Panc1 (cell line): ENCODE measurements at regions not wholly inside any gene's neighbourhood (a gene's known extent, or its start where the extent isn't known, plus 50 kb on each side); places are given as distances from the start of the nearest gene placed in this dataset.

Source experiments
- POLR2AphosphoS5 ChIP-seq: IDR thresholded peaks from 2 replicates; pipeline ENCODE4 v1.6.1; 2012; ENCODE audit warnings: mild to moderate bottlenecking, low read depth, low read length, moderate library complexity
- SIN3A ChIP-seq: IDR thresholded peaks from 2 replicates; pipeline ENCODE4 v1.6.1; 2012; ENCODE audit warnings: low read depth, mild to moderate bottlenecking, low read length, moderate library complexity, borderline replicate concordance; ENCODE audit not compliant: insufficient read depth
- TCF7L2 ChIP-seq: IDR thresholded peaks from 2 replicates; pipeline ENCODE4 v1.6.1; 2011; ENCODE audit warnings: mild to moderate bottlenecking, low read depth, low read length, inconsistent platforms
- TF ChIP-seq, protein P1 (sequence below): fragments of 450-650 bp; IDR thresholded peaks from 2 replicates; pipeline ENCODE4 v1.5.1; 2017; ENCODE audit warnings: mild to moderate bottlenecking
- TF ChIP-seq, protein P2 (sequence below), 2 experiments: IDR thresholded peaks; 2 replicates each; pipeline ENCODE4 v1.6.1; 2011 to 2012; ENCODE audit warnings: low read depth in 2 of 2, control low read depth in 1 of 2, low read length in 1 of 2, mild to moderate bottlenecking in 1 of 2, moderate library complexity in 1 of 2; ENCODE audit not compliant: insufficient read depth in 1 of 2

DNA sequence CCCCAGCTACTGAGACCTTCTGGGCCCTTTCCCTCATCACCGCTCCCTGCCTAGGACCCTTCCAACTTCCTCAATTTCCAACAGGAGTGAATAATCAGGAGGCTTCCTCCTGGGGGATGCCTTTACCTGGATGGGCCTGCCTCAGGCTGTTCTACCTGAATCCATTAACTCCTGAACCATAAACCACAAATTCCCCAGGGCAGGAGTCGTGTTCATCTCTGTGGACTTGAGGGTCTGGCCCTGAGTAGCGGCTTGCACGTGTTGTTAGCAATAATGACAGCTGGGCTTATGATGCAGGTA lies 105.1 kb upstream of the GPR26 start:
- TF ChIP-seq, protein P1, sequence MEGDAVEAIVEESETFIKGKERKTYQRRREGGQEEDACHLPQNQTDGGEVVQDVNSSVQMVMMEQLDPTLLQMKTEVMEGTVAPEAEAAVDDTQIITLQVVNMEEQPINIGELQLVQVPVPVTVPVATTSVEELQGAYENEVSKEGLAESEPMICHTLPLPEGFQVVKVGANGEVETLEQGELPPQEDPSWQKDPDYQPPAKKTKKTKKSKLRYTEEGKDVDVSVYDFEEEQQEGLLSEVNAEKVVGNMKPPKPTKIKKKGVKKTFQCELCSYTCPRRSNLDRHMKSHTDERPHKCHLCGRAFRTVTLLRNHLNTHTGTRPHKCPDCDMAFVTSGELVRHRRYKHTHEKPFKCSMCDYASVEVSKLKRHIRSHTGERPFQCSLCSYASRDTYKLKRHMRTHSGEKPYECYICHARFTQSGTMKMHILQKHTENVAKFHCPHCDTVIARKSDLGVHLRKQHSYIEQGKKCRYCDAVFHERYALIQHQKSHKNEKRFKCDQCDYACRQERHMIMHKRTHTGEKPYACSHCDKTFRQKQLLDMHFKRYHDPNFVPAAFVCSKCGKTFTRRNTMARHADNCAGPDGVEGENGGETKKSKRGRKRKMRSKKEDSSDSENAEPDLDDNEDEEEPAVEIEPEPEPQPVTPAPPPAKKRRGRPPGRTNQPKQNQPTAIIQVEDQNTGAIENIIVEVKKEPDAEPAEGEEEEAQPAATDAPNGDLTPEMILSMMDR = no peak
- TF ChIP-seq POLR2AphosphoS5 = no peak
- TF ChIP-seq TCF7L2 = no peak
- TF ChIP-seq, protein P2, sequence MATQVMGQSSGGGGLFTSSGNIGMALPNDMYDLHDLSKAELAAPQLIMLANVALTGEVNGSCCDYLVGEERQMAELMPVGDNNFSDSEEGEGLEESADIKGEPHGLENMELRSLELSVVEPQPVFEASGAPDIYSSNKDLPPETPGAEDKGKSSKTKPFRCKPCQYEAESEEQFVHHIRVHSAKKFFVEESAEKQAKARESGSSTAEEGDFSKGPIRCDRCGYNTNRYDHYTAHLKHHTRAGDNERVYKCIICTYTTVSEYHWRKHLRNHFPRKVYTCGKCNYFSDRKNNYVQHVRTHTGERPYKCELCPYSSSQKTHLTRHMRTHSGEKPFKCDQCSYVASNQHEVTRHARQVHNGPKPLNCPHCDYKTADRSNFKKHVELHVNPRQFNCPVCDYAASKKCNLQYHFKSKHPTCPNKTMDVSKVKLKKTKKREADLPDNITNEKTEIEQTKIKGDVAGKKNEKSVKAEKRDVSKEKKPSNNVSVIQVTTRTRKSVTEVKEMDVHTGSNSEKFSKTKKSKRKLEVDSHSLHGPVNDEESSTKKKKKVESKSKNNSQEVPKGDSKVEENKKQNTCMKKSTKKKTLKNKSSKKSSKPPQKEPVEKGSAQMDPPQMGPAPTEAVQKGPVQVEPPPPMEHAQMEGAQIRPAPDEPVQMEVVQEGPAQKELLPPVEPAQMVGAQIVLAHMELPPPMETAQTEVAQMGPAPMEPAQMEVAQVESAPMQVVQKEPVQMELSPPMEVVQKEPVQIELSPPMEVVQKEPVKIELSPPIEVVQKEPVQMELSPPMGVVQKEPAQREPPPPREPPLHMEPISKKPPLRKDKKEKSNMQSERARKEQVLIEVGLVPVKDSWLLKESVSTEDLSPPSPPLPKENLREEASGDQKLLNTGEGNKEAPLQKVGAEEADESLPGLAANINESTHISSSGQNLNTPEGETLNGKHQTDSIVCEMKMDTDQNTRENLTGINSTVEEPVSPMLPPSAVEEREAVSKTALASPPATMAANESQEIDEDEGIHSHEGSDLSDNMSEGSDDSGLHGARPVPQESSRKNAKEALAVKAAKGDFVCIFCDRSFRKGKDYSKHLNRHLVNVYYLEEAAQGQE (IDR thresholded peaks at IDR 0.05; ENCODE audit: insufficient read depth in 1 of 2, low read depth in 2 of 2, low read length in 1 of 2) = no peak
- no peak for TF ChIP-seq SIN3A
